ENCODE measurements at regions not wholly inside any gene's neighbourhood (a gene's known extent, or its start where the extent isn't known, plus 50 kb on each side); places are given as distances from the start of the nearest gene placed in this dataset.

GRCh38 chr2:12960671-12961070 is 243.9 kb downstream of the TRIB2 start (continued):
- no peak for TF ChIP-seq CREM (IDR thresholded peaks at IDR 0.05; ENCODE audit: low read depth)

GRCh38 chr2:12964904-12965539 is 248.3 kb downstream of the TRIB2 start:
- POLR2A ChIA-PET: no interaction called here
- H3K9me3 ChIP-seq (replicated peaks; ENCODE audit: control insufficient read depth, insufficient read depth, low read length): no peaks in the 10 kb centered on the region
- FAIRE-seq (no peak), DNase-seq (ENCODE audit: low read depth, low spot score) (no peak), ATAC-seq (no peak)
- no peak overlapping the region for H3K4me2 ChIP-seq (ENCODE audit: control insufficient read depth, insufficient read depth)
- no peak overlapping the region for H3K9ac ChIP-seq (ENCODE audit: control insufficient read depth, insufficient read depth, low read length)
- no TSS peak for BruUV-seq (replicated peaks)
- no peaks in the 10 kb centered on the region; a peak in 2 of 4 replicates for H3K27me3 ChIP-seq (replicated peaks in 1 of 2; ENCODE audit: control insufficient read depth in 2 of 2, insufficient read depth in 2 of 2, low read length in 1 of 2)
- WGBS (ENCODE audit: insufficient coverage, insufficient replicate concordance, low lambda C conversion rate, missing lambda C conversion rate): 44% methylated on average over 5 of the region's 5 CpGs
- no peaks in the 10 kb centered on the region for H4K20me1 ChIP-seq (ENCODE audit: control insufficient read depth, insufficient read depth)
- RAD21 ChIA-PET (ENCODE audit: unreplicated experiment): no interaction called here
- H3K4me3 ChIP-seq: no peak overlapping the region
- no peak overlapping the region for H3K27ac ChIP-seq (ENCODE audit: control insufficient read depth, insufficient read depth)
- SMC1A ChIA-PET (ENCODE audit: uncharacterized antibody, unreplicated experiment): no interaction called here
- no peaks in the 10 kb centered on the region for H3K36me3 ChIP-seq (ENCODE audit: control insufficient read depth in 2 of 2, insufficient read depth in 2 of 2, low read length in 1 of 2)
- H2AFZ ChIP-seq (ENCODE audit: control insufficient read depth, low read depth, low read length): no peak overlapping the region
- H3K79me2 ChIP-seq (ENCODE audit: control insufficient read depth, insufficient read depth, low read length): no peaks in the 10 kb centered on the region
- H3K4me1 ChIP-seq (ENCODE audit: control insufficient read depth, insufficient read depth, low read length): no peaks in the 10 kb centered on the region
- in situ Hi-C loops (cut with MboI): no loop called here
- CTCF ChIA-PET: no interaction called here
- intact Hi-C loops (cut with micrococcal nuclease; ENCODE audit: unreplicated experiment): no loop called here
- TF ChIP-seq SMAD5 (IDR thresholded peaks at IDR 0.05; ENCODE audit: low read depth) (no peak), ETV6 (conservative IDR thresholded peaks at IDR 0.05 in 1 of 2, IDR thresholded peaks at IDR 0.05 in 1 of 2; ENCODE audit: borderline replicate concordance in 1 of 2, low read depth in 1 of 2) (no peak), PML (IDR thresholded peaks at IDR 0.05; ENCODE audit: low read length) (no peak), SUPT20H (IDR thresholded peaks at IDR 0.05; ENCODE audit: borderline replicate concordance, control insufficient read depth, low read depth, low read length) (no peak), SMC3 (IDR thresholded peaks at IDR 0.05; ENCODE audit: borderline replicate concordance, low read length) (no peak), NFYA (IDR thresholded peaks at IDR 0.05; ENCODE audit: borderline replicate concordance, low read depth, low read length) (no peak), RAD51 (IDR thresholded peaks at IDR 0.05) (no peak), ZSCAN29 (IDR thresholded peaks at IDR 0.05) (no peak), MYB (IDR thresholded peaks at IDR 0.05; ENCODE audit: borderline replicate concordance, low read depth, low read length) (no peak), REST (IDR thresholded peaks at IDR 0.05; ENCODE audit: low read depth, low read length) (no peak), SREBF2 (IDR thresholded peaks at IDR 0.05; ENCODE audit: low read length) (no peak), USF2 (IDR thresholded peaks at IDR 0.05; ENCODE audit: borderline replicate concordance, low read depth, low read length) (no peak), E2F8 (IDR thresholded peaks at IDR 0.05; ENCODE audit: low read depth, partially characterized antibody) (no peak)
- TF ChIP-seq, protein P1, sequence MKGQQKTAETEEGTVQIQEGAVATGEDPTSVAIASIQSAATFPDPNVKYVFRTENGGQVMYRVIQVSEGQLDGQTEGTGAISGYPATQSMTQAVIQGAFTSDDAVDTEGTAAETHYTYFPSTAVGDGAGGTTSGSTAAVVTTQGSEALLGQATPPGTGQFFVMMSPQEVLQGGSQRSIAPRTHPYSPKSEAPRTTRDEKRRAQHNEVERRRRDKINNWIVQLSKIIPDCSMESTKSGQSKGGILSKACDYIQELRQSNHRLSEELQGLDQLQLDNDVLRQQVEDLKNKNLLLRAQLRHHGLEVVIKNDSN (IDR thresholded peaks at IDR 0.05; ENCODE audit: borderline replicate concordance, extremely low read length, insufficient read depth, low read depth, low read length): no peak
